ENCODE measurements at regions not wholly inside any gene's neighbourhood (a gene's known extent, or its start where the extent isn't known, plus 50 kb on each side); places are given as distances from the start of the nearest gene placed in this dataset.

GRCh38 chr2:14543284-14543683 is 89.2 kb upstream of the LRATD1 start:
- Histone ChIP-seq H3K27ac (ENCODE audit: extremely low read depth, low read depth, low read length) (no peak overlapping the region), H2AFZ (ENCODE audit: low read depth, low read length) (no peak overlapping the region), H4K20me1 (replicated peaks; ENCODE audit: control insufficient read depth, insufficient read depth, low read length) (no peaks in the 10 kb centered on the region), H3K36me3 (ENCODE audit: control insufficient read depth, insufficient read depth, low read length) (no peaks in the 10 kb centered on the region), H3K4me1 (replicated peaks in 1 of 2; ENCODE audit: control insufficient read depth in 2 of 2, insufficient read depth in 2 of 2, low read length in 2 of 2) (no peaks in the 10 kb centered on the region), H3K9ac (ENCODE audit: insufficient read depth in 1 of 2, low read depth in 2 of 2, low read length in 2 of 2) (no peak overlapping the region), H3K79me2 (ENCODE audit: control insufficient read depth, insufficient read depth, low read length) (no peaks in the 10 kb centered on the region), H3K4me3 (no peak overlapping the region), H3K9me3 (replicated peaks; ENCODE audit: control insufficient read depth, insufficient read depth, low read depth, low read length) (no peaks in the 10 kb centered on the region), H3K27me3 (ENCODE audit: control insufficient read depth in 2 of 2, insufficient read depth in 2 of 2, low read length in 2 of 2) (no peaks in the 10 kb centered on the region), H3K9me1 (ENCODE audit: control insufficient read depth, insufficient read depth, low read length) (no peaks in the 10 kb centered on the region), H3K4me2 (ENCODE audit: insufficient read depth, low read length) (no peak overlapping the region)
- in situ Hi-C loops (cut with MboI) (no loop called here), intact Hi-C loops (cut with micrococcal nuclease) (no loop called here)
- ChIA-PET CTCF (ENCODE audit: low intra/inter-chr PET ratio) (no interaction called here), POLR2A (no interaction called here)
- no peak for DNase-seq (ENCODE audit: extremely low read depth in 1 of 4, low spot score in 3 of 4)
- no peak for ATAC-seq
- BruUV-seq (replicated peaks): no TSS peak
- TF ChIP-seq HMGXB4 (CRISPR knock-in tag; IDR thresholded peaks at IDR 0.05): no peak
- TF ChIP-seq EHMT2 (IDR thresholded peaks at IDR 0.05): no peak
- no peak for TF ChIP-seq AFF1 (IDR thresholded peaks at IDR 0.05; ENCODE audit: low read depth in 1 of 2, partially characterized antibody in 2 of 2)
- no peak for TF ChIP-seq CEBPG (CRISPR knock-in tag; IDR thresholded peaks at IDR 0.05)
- no peak for TF ChIP-seq CEBPG (tag; conservative IDR thresholded peaks at IDR 0.05 in 1 of 2, IDR thresholded peaks at IDR 0.05 in 1 of 2)
- TF ChIP-seq NFE2L1 (tag; IDR thresholded peaks at IDR 0.05; ENCODE audit: borderline replicate concordance, low read depth): no peak
- TF ChIP-seq POLR2G (IDR thresholded peaks at IDR 0.05; ENCODE audit: low read depth, low read length): no peak
- TF ChIP-seq HDAC8 (tag; IDR thresholded peaks at IDR 0.05): no peak
- no peak for TF ChIP-seq ZNF239 (CRISPR knock-in tag; IDR thresholded peaks at IDR 0.05)
- no peak for TF ChIP-seq ZNF124 (CRISPR knock-in tag; IDR thresholded peaks at IDR 0.05)
- 2% methylated on average over 4 of the region's 4 CpGs for WGBS (ENCODE audit: insufficient coverage, low coverage, missing lambda C conversion rate)
- no peak for FAIRE-seq
